ENCODE measurements at regions not wholly inside any gene's neighbourhood (a gene's known extent, or its start where the extent isn't known, plus 50 kb on each side); places are given as distances from the start of the nearest gene placed in this dataset.

DNA sequence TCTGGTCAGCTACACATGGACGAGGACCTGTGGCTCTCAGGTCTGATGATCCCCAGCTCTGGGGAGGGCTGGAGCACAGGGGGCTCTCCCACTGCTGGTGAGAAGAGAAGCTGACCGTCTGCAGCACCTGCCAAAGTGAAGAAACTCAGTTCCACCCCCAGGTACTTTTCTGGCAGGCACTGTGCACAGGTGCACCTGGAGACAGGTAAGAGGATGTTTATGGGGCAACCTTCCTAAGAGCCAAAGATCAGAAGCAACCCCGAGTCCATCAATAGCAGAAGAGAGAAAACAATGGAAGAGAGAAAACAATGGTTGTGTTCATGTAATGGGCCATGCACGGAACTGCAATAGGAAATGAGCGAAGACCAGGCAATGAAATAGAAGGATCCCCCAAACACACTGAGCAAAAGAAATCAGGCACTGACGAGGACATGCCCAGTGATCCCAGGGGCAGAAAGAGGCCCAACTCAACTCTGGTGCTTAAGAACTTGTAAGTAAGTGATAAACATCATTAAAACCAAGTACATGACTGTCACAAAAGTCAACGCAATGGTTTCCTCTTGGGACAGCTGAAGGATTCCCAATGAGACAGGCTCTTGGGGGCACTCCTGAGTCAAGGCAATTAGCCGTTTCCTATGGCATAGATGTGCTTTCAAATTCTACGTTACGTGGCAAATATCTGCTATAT is 95.0 kb upstream of the ALDH1A3 start:
- Histone ChIP-seq H3K9me3 (ENCODE audit: control insufficient read depth in 1 of 2, low read length in 2 of 2) (no peaks in the 10 kb centered on the region), H3K27me3 (ENCODE audit: control insufficient read depth in 1 of 2, insufficient read depth in 2 of 2, low read length in 2 of 2) (no peaks in the 10 kb centered on the region), H3K27ac (ENCODE audit: low read depth, low read length) (no peak overlapping the region), H3K4me3 (ENCODE audit: low read depth in 1 of 2, low read length in 2 of 2) (no peak overlapping the region), H3K36me3 (ENCODE audit: control insufficient read depth in 1 of 2, insufficient read depth in 2 of 2, low read length in 2 of 2) (no peaks in the 10 kb centered on the region), H3K9ac (ENCODE audit: low read depth in 1 of 2, low read length in 2 of 2) (no peak overlapping the region), H3K4me1 (ENCODE audit: control insufficient read depth in 1 of 2, insufficient read depth in 2 of 2, low read length in 2 of 2) (no peaks in the 10 kb centered on the region)

DNA sequence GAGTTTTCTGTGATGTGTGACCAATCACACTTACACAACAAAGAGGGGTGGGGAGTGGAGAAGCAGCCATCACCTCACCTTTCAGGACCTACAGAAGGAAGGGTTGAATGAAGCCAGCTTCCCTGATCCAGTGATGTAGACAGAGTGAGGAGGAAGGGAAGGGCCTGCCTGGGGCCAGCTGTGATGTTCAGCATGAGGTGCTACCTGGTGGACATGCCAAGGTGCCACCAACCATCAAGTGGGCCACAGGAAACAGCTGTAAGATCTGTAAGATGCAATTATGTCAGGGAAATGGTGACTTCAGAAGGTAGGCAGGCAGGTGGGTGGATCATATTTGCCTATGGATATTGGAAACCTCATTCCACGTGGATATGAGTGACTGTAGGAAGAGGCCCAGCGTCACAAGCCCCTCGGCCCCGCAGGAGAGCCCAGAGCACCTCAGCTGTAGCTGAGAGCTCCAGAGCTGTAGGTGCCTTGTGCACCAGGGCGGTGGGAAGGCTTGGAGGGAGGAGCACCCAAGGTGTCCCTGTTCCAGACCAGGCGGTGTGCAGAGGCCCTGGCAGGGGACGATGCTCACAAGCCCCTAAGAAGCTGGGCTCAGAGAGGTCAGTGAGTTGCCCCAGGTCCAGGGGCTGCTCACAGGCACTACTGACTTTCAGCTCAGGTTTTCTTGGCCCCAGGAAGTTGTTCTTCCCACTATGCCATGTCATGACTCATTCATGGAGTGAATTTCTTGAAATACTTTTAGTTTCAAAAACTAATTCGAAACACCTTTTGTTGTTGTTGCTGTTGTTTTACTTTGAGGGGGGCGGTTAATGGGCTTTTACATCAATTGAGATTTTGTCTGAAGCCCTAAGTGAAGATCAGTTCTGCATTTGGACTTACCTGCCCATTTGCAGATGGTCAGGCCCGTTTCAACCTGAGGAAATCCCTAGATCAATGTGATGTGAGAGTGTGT is 94.2 kb upstream of the ALDH1A3 start:
- no peaks in the 10 kb centered on the region for H3K9me3 ChIP-seq (ENCODE audit: control insufficient read depth in 1 of 2, low read length in 2 of 2)
- no peak overlapping the region for H3K27ac ChIP-seq (ENCODE audit: low read depth, low read length)
- no peak overlapping the region for H3K4me3 ChIP-seq (ENCODE audit: low read depth in 1 of 2, low read length in 2 of 2)
- no peaks in the 10 kb centered on the region for H3K27me3 ChIP-seq (ENCODE audit: control insufficient read depth in 1 of 2, insufficient read depth in 2 of 2, low read length in 2 of 2)
- H3K4me1 ChIP-seq (ENCODE audit: control insufficient read depth in 1 of 2, insufficient read depth in 2 of 2, low read length in 2 of 2), result no peaks in the 10 kb centered on the region
- no peaks in the 10 kb centered on the region for H3K36me3 ChIP-seq (ENCODE audit: control insufficient read depth in 1 of 2, insufficient read depth in 2 of 2, low read length in 2 of 2)
- no peak overlapping the region for H3K9ac ChIP-seq (ENCODE audit: low read depth in 1 of 2, low read length in 2 of 2)

DNA sequence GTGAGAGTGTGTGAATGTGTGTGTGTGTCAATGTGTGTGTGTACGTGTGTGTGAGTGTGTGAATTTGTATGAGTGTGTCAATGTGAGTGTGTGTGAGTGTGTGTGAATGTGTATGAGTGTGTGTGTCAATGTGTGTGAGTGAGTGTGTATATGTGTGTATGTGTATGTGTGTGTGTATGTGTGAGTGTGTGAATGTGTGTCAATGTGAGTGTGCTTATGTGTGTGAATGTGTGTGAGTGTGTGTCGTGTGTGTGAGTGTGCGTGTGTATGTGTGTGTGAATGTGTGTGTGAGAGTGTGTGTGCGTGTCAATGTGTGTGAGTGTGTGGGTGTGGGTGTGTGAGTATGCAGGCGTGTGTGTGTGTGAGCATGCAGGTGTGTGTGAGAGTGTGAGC is 93.5 kb upstream of the ALDH1A3 start:
- Histone ChIP-seq H3K27me3 (ENCODE audit: control insufficient read depth in 1 of 2, insufficient read depth in 2 of 2, low read length in 2 of 2) (no peaks in the 10 kb centered on the region), H3K4me3 (ENCODE audit: low read depth in 1 of 2, low read length in 2 of 2) (no peak overlapping the region), H3K27ac (ENCODE audit: low read depth, low read length) (no peak overlapping the region), H3K9me3 (ENCODE audit: control insufficient read depth in 1 of 2, low read length in 2 of 2) (no peaks in the 10 kb centered on the region), H3K36me3 (ENCODE audit: control insufficient read depth in 1 of 2, insufficient read depth in 2 of 2, low read length in 2 of 2) (no peaks in the 10 kb centered on the region), H3K4me1 (ENCODE audit: control insufficient read depth in 1 of 2, insufficient read depth in 2 of 2, low read length in 2 of 2) (no peaks in the 10 kb centered on the region), H3K9ac (ENCODE audit: low read depth in 1 of 2, low read length in 2 of 2) (no peak overlapping the region)

DNA sequence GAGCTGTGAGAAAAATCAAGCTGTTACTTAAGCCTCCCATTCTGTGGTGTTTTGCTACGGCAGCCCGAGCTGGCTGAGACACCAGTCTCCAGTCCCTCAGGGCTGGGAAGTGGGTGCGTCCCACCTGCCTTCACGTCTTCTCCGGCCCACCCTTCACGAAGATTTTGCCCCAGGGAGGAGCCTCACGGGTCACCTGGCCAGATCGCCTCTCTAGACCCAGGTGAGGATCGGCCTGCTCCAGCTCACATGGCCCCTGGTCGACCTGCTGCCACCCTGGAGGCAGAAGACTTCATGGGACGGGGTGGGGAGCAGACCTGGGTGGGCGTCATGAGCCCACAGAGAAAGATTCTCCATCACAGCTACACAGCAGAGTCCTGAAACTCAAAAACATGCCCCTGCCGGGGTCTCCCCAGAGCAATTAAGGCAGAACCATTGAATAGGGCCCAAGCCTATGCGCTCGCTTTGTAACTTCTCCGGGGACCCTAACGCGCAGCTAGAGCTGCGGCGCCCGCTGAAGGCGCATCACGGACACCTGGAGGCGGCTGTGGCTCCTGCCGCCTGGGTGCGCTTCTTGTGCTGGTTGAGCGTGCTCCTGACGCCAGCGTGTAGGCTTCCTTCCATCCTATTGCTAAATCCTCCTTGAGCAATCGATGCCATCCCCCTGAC is 92.6 kb upstream of the ALDH1A3 start:
- H3K4me1 ChIP-seq (ENCODE audit: control insufficient read depth in 1 of 2, insufficient read depth in 2 of 2, low read length in 2 of 2), result no peaks in the 10 kb centered on the region
- no peak overlapping the region for H3K27ac ChIP-seq (ENCODE audit: low read depth, low read length)
- no peak overlapping the region for H3K4me3 ChIP-seq (ENCODE audit: low read depth in 1 of 2, low read length in 2 of 2)
- no peaks in the 10 kb centered on the region for H3K27me3 ChIP-seq (ENCODE audit: control insufficient read depth in 1 of 2, insufficient read depth in 2 of 2, low read length in 2 of 2)
- no peaks in the 10 kb centered on the region for H3K9me3 ChIP-seq (ENCODE audit: control insufficient read depth in 1 of 2, low read length in 2 of 2)
- no peak overlapping the region for H3K9ac ChIP-seq (ENCODE audit: low read depth in 1 of 2, low read length in 2 of 2)
- H3K36me3 ChIP-seq (ENCODE audit: control insufficient read depth in 1 of 2, insufficient read depth in 2 of 2, low read length in 2 of 2), result no peaks in the 10 kb centered on the region

DNA sequence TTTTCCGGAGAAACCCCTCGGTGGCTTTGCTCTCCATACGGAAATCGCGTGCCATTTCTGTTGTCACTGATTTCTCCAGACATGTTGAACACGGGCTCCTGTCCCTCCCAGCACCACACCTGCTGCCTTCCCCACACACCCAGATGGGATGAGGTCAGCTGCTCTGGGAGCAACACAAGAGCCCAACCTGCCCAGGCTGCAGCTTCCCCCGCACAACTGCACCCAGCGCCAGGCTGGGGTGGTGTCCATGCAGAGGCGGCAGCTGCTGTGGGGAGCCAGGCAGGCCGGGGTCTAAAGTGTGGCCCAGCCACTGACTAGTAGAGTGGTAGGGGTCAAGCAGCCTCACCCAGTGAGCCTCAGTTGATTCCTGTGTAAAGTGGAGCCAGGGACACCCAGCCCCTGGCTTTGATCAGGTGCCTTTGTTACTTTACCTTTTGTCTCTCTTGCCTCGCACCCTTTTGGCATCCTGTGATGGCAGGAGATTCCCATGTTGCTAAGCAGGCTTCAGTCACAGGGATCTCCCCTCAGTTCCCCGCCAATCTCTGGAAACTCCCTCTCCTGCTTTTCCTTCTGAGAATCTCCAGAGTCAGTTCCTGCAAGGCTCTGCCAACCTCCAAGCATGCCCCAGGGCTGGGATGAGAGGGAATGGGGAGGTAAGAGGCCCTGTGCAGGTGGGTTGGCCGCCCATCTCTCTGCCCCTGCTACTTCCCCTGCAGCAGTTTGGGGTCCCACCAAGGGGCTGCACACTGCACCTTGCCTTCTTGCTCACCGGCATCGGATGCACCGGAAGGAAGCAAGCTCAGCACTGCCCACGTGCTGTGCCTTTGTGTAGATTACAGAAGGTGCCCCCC is 91.8 kb upstream of the ALDH1A3 start:
- no peaks in the 10 kb centered on the region for H3K36me3 ChIP-seq (ENCODE audit: control insufficient read depth in 1 of 2, insufficient read depth in 2 of 2, low read length in 2 of 2)
- H3K9me3 ChIP-seq (ENCODE audit: control insufficient read depth in 1 of 2, low read length in 2 of 2), result no peaks in the 10 kb centered on the region
- no peaks in the 10 kb centered on the region for H3K4me1 ChIP-seq (ENCODE audit: control insufficient read depth in 1 of 2, insufficient read depth in 2 of 2, low read length in 2 of 2)
- H3K27ac ChIP-seq (ENCODE audit: low read depth, low read length), result no peak overlapping the region
- no peak overlapping the region for H3K9ac ChIP-seq (ENCODE audit: low read depth in 1 of 2, low read length in 2 of 2)
- no peaks in the 10 kb centered on the region for H3K27me3 ChIP-seq (ENCODE audit: control insufficient read depth in 1 of 2, insufficient read depth in 2 of 2, low read length in 2 of 2)
- no peak overlapping the region for H3K4me3 ChIP-seq (ENCODE audit: low read depth in 1 of 2, low read length in 2 of 2)

DNA sequence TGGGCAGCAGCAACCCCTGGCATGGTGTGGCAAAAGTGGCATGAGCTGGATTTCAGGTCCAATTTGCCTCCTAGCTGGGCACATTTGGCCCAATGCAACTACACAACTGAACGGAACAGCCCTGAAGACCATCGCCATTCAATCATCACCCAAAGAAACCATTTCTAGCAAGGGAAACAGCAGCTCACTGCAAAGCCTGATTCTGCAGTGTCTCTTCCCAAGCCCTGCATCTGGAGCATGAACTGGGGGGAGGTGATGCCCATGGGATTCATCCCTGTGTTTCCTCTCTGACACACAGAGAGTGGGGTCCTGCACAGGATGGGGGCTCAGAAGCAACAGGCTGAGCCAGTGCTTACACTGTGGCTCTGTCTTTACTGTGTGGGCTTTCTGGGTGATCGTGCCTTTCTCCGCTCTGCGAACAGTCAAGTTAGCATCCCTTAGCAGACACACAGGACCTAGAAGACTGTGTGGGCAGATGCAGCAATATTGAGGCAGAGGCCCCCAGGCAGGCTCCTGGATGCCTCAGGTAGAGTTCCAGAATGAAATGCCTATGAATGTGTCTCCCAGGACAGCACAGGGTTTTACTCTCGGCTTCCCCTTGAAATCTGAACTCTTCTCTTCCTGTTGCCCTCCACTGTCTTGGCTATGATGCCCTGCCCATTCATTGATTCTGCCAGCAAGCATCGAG is 91.1 kb upstream of the ALDH1A3 start:
- H3K9ac ChIP-seq (ENCODE audit: low read depth in 1 of 2, low read length in 2 of 2), result no peak overlapping the region
- no peaks in the 10 kb centered on the region for H3K9me3 ChIP-seq (ENCODE audit: control insufficient read depth in 1 of 2, low read length in 2 of 2)
- H3K27me3 ChIP-seq (ENCODE audit: control insufficient read depth in 1 of 2, insufficient read depth in 2 of 2, low read length in 2 of 2), result no peaks in the 10 kb centered on the region
- H3K36me3 ChIP-seq (ENCODE audit: control insufficient read depth in 1 of 2, insufficient read depth in 2 of 2, low read length in 2 of 2), result no peaks in the 10 kb centered on the region
- H3K27ac ChIP-seq (ENCODE audit: low read depth, low read length), result no peak overlapping the region
- H3K4me3 ChIP-seq (ENCODE audit: low read depth in 1 of 2, low read length in 2 of 2), result no peak overlapping the region
- H3K4me1 ChIP-seq (ENCODE audit: control insufficient read depth in 1 of 2, insufficient read depth in 2 of 2, low read length in 2 of 2), result no peaks in the 10 kb centered on the region

DNA sequence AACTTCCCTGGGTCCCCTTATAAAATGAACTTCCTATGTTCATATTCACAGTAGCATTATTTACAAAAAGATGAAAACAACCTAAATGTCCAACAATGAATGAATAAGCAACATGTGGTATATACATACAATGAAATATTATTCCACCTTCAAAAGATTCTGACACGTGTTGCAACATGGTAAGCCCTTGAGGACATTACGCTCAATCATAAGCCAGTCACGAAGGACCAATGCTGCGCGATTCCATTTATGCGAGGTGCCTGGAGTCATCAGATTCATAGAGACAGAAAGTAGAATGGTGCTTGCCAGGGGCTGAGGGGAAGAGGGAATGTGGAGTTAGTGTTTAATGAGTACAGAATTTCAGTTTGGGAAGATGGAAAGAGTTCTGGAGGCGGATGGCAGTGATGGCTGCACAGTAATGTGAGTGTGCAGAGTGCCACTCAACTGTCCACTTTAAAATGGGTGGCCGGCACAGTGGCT is 88.8 kb upstream of the ALDH1A3 start:
- Histone ChIP-seq H3K27ac (ENCODE audit: low read depth, low read length) (no peak overlapping the region), H3K4me3 (ENCODE audit: low read depth in 1 of 2, low read length in 2 of 2) (no peak overlapping the region), H3K4me1 (ENCODE audit: control insufficient read depth in 1 of 2, insufficient read depth in 2 of 2, low read length in 2 of 2) (no peaks in the 10 kb centered on the region), H3K36me3 (ENCODE audit: control insufficient read depth in 1 of 2, insufficient read depth in 2 of 2, low read length in 2 of 2) (no peaks in the 10 kb centered on the region), H3K9ac (ENCODE audit: low read depth in 1 of 2, low read length in 2 of 2) (no peak overlapping the region), H3K27me3 (ENCODE audit: control insufficient read depth in 1 of 2, insufficient read depth in 2 of 2, low read length in 2 of 2) (no peaks in the 10 kb centered on the region), H3K9me3 (ENCODE audit: control insufficient read depth in 1 of 2, low read length in 2 of 2) (no peaks in the 10 kb centered on the region)

DNA sequence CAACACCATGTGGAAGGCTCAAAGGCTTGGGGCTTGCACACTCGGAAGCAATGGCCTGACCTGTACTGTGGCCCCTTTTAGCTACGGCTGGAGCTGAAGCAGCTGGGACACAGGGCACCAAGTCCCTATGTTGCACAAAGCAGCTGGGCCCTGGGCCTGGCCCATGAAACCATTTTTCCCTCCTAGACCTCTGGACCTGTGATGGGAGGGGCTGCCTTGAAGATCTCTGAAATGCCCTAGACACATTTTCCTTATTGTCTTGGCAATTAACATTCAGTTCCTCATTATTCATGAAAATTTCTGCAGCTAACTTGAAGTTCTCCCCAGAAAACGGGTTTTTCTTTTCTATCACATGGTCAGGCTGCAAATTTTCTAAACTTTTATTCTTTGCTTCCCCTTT is 85.6 kb upstream of the ALDH1A3 start:
- Histone ChIP-seq H3K27me3 (ENCODE audit: control insufficient read depth in 1 of 2, insufficient read depth in 2 of 2, low read length in 2 of 2) (no peaks in the 10 kb centered on the region), H3K27ac (ENCODE audit: low read depth, low read length) (no peak overlapping the region), H3K36me3 (ENCODE audit: control insufficient read depth in 1 of 2, insufficient read depth in 2 of 2, low read length in 2 of 2) (no peaks in the 10 kb centered on the region), H3K9me3 (ENCODE audit: control insufficient read depth in 1 of 2, low read length in 2 of 2) (no peaks in the 10 kb centered on the region), H3K9ac (ENCODE audit: low read depth in 1 of 2, low read length in 2 of 2) (no peak overlapping the region), H3K4me3 (ENCODE audit: low read depth in 1 of 2, low read length in 2 of 2) (no peak overlapping the region), H3K4me1 (ENCODE audit: control insufficient read depth in 1 of 2, insufficient read depth in 2 of 2, low read length in 2 of 2) (no peaks in the 10 kb centered on the region)

DNA sequence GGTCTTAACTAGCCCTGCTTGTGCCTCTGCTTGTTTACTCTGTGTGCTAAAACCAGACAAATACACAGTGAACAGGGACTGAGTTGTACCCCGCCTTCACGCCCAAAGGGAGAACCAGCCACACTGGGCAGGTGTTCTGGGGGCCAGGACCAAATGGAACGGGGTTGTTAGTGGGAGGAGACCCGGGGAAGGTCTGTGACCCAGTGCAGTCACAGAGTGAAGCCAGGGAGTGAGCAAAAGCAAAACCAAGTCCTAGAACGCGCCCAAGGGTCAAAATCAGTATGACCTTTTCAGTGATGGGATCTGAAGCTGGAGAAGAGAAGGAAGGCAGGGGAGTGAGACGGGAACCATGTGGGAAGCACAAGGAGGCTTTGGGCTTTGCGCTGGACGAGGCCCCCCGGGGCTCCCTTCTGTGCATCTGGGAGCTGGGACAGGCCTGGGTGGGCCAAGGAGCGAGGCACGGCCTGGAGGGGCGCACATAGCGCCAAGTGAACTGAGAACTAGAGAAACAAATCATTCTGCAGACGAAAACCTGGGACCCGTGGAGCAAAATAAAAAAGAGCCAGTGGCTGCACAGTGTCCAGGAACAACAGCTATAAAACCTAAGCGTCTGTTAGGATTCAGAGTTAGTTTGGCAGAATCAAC is 78.3 kb upstream of the ALDH1A3 start:
- Histone ChIP-seq H3K27ac (ENCODE audit: low read depth, low read length) (no peak overlapping the region), H3K36me3 (ENCODE audit: control insufficient read depth in 1 of 2, insufficient read depth in 2 of 2, low read length in 2 of 2) (no peaks in the 10 kb centered on the region), H3K9me3 (ENCODE audit: control insufficient read depth in 1 of 2, low read length in 2 of 2) (no peaks in the 10 kb centered on the region), H3K4me1 (ENCODE audit: control insufficient read depth in 1 of 2, insufficient read depth in 2 of 2, low read length in 2 of 2) (no peaks in the 10 kb centered on the region), H3K27me3 (ENCODE audit: control insufficient read depth in 1 of 2, insufficient read depth in 2 of 2, low read length in 2 of 2) (no peaks in the 10 kb centered on the region), H3K9ac (ENCODE audit: low read depth in 1 of 2, low read length in 2 of 2) (no peak overlapping the region), H3K4me3 (ENCODE audit: low read depth in 1 of 2, low read length in 2 of 2) (no peak overlapping the region)
